K562 (cell line): ENCODE measurements at regions not wholly inside any gene's neighbourhood (a gene's known extent, or its start where the extent isn't known, plus 50 kb on each side); places are given as distances from the start of the nearest gene placed in this dataset.

ENCODE experiments used
- ATAC-seq: fragments of 200-7000 bp; cut with Tn5 transposase; 3 replicates; pipeline ENCODE4 v1.9.1; 2020; ENCODE audit warnings: moderate library complexity
- BruUV-seq: library from RNA; stranded (reverse); fragments of 400-500 nt; replicated peaks from 2 replicates; lab custom pipeline; 2021; lab: Mats Ljungman, UMichigan
- CTCF ChIA-PET: fragments of 300-600 bp; formaldehyde crosslinking; extraction: SDS; loops from one replicate; lab custom pipeline; 2021; ENCODE audit warnings: low intra/inter-chr PET ratio; lab: Yijun Ruan, JAX
- POLR2A ChIA-PET: fragments of 300-600, 350-650 bp; sonication (Branson Sonifier 250); formaldehyde crosslinking; extraction: SDS; loops from one replicate; lab custom pipeline; 2021; ENCODE audit warnings: antibody characterized with exemption, inconsistent platforms; lab: Yijun Ruan, JAX
- DNase-seq, 4 experiments: peaks; one replicate each; pipeline versions ENCODE4 v3.0.0 to v3.0.0-alpha.2; 2011 to 2018; ENCODE audit warnings: low spot score in 3 of 4, mixed read lengths in 3 of 4; ENCODE audit errors: extremely low read depth in 1 of 4
- FAIRE-seq: peaks from 2 replicates; lab custom pipeline; 2011; peaks lifted over from hg19 to GRCh38; lab: Jason Lieb, UNC
- H2AFZ ChIP-seq: 2 replicates; pipeline ENCODE4 v1.6.0; 2011; ENCODE audit warnings: low read depth, low read length, control low read depth, inconsistent platforms
- H3K27ac ChIP-seq: fragments of 200-600 bp; 3 replicates; pipeline ENCODE4 v1.8.0; 2011; ENCODE audit warnings: low read depth, mild to moderate bottlenecking, control low read depth, inconsistent platforms, low read length, moderate library complexity, mixed read lengths; ENCODE audit errors: extremely low read depth
- H3K27me3 ChIP-seq, 2 experiments: fragments of 300-600 bp in 1 of 2; 2 replicates in 1 of 2; 3 replicates in 1 of 2; pipeline versions ENCODE4 v1.6.0 to v1.8.0; 2011; ENCODE audit warnings: inconsistent platforms in 2 of 2, low read length in 2 of 2, mild to moderate bottlenecking in 1 of 2, mixed read lengths in 1 of 2, moderate library complexity in 1 of 2; ENCODE audit not compliant: control insufficient read depth in 2 of 2, insufficient read depth in 2 of 2
- H3K36me3 ChIP-seq: fragments of 300-600 bp; 3 replicates; pipeline ENCODE4 v1.8.0; 2011; ENCODE audit warnings: mild to moderate bottlenecking, low read length, inconsistent platforms; ENCODE audit not compliant: control insufficient read depth, insufficient read depth
- H3K4me1 ChIP-seq, 2 experiments: fragments of 200-600 bp in 1 of 2; replicated peaks in 1 of 2; 2 replicates in 1 of 2; 3 replicates in 1 of 2; pipeline versions ENCODE4 v1.5.1 to v1.8.0; 2011; ENCODE audit warnings: inconsistent platforms in 2 of 2, low read length in 2 of 2, mild to moderate bottlenecking in 1 of 2, mixed read lengths in 1 of 2, moderate library complexity in 1 of 2; ENCODE audit not compliant: control insufficient read depth in 2 of 2, insufficient read depth in 2 of 2
- H3K4me2 ChIP-seq: 2 replicates; pipeline ENCODE4 v1.6.1; 2011; ENCODE audit warnings: low read length, control low read depth, inconsistent platforms, mixed read lengths; ENCODE audit not compliant: insufficient read depth
- H3K4me3 ChIP-seq: fragments of 200-600 bp; sonication (generic), shearing (Covaris generic); 2 replicates; pipeline ENCODE4 v1.5.1; 2016; ENCODE audit warnings: control low read depth, inconsistent platforms
- H3K79me2 ChIP-seq: fragments of 200-600 bp; 3 replicates; pipeline ENCODE4 v1.8.0; 2011; ENCODE audit warnings: low read length, inconsistent platforms; ENCODE audit not compliant: control insufficient read depth, insufficient read depth
- H3K9ac ChIP-seq, 2 experiments: 2 replicates each; pipeline versions ENCODE4 v1.6.0 to v1.6.1; 2011; ENCODE audit warnings: low read depth in 2 of 2, low read length in 2 of 2, control low read depth in 1 of 2, inconsistent platforms in 1 of 2, mild to moderate bottlenecking in 1 of 2, mixed read lengths in 1 of 2; ENCODE audit not compliant: insufficient read depth in 1 of 2
- H3K9me1 ChIP-seq: one replicate; pipeline ENCODE4 v1.6.0; 2011; ENCODE audit warnings: inconsistent platforms, mild to moderate bottlenecking, low read length, moderate library complexity; ENCODE audit not compliant: control insufficient read depth, insufficient read depth
- H3K9me3 ChIP-seq: replicated peaks from 2 replicates; pipeline ENCODE4 v1.5.1; 2011; ENCODE audit warnings: low read depth, low read length, inconsistent platforms; ENCODE audit not compliant: control insufficient read depth, insufficient read depth
- H4K20me1 ChIP-seq: replicated peaks from 2 replicates; pipeline ENCODE4 v1.6.1; 2011; ENCODE audit warnings: low read length, inconsistent platforms, mixed read lengths; ENCODE audit not compliant: control insufficient read depth, insufficient read depth
- AFF1 ChIP-seq, 2 experiments: fragments of 450-650 bp; IDR thresholded peaks; 2 replicates each; pipeline ENCODE4 v1.6.1; 2018; ENCODE audit warnings: mild to moderate bottlenecking in 2 of 2, low read depth in 1 of 2; ENCODE audit not compliant: partially characterized antibody in 2 of 2
- BMI1 ChIP-seq: fragments of 150-350 bp; IDR thresholded peaks from 2 replicates; pipeline ENCODE4 v1.6.1; 2014; ENCODE audit warnings: low read length
- COPS2 ChIP-seq: fragments of 450-650 bp; conservative IDR thresholded peaks from 2 replicates; pipeline ENCODE4 v1.6.1; 2016; ENCODE audit warnings: mild to moderate bottlenecking, moderate library complexity
- GMEB1 ChIP-seq: fragments of 250-450 bp; sonication (Bioruptor Pico); IDR thresholded peaks from 2 replicates; pipeline ENCODE4 v1.4.0; 2020; ENCODE audit warnings: mild to moderate bottlenecking
- NR2C1 ChIP-seq, 2 experiments: fragments of 450-650 bp; IDR thresholded peaks; 2 replicates each; pipeline ENCODE4 v1.6.1; 2017; ENCODE audit warnings: mild to moderate bottlenecking in 2 of 2, antibody characterized with exemption in 1 of 2, inconsistent platforms in 1 of 2, missing compliant biosample characterization in 1 of 2, missing genetic modification characterization in 1 of 2
- POU5F1 ChIP-seq: fragments of 150-350 bp; IDR thresholded peaks from 2 replicates; pipeline ENCODE4 v1.6.1; 2014; ENCODE audit warnings: borderline replicate concordance, low read length, low read depth, mild to moderate bottlenecking; ENCODE audit not compliant: partially characterized antibody
- PREB ChIP-seq: sonication (generic); formaldehyde crosslinking; IDR thresholded peaks from 2 replicates; pipeline ENCODE4 v1.8.1; 2023; ENCODE audit warnings: mild to moderate bottlenecking, missing genetic modification reagents
- RBM15 ChIP-seq: fragments of 200-400 bp; formaldehyde crosslinking; IDR thresholded peaks from 2 replicates; pipeline ENCODE4 v1.6.1; 2018; ENCODE audit warnings: mild to moderate bottlenecking, low read length, moderate library complexity; ENCODE audit not compliant: insufficient read depth
- SNRNP70 ChIP-seq: fragments of 200-400 bp; formaldehyde crosslinking; optimal IDR thresholded peaks from 2 replicates; pipeline ENCODE3; 2017; ENCODE audit warnings: low read depth, low read length
- SRSF1 ChIP-seq: fragments of 200-400 bp; formaldehyde crosslinking; IDR thresholded peaks from 2 replicates; pipeline ENCODE4 v1.6.1; 2017; ENCODE audit warnings: mild to moderate bottlenecking, low read depth, low read length, moderate library complexity
- ZFP91 ChIP-seq: sonication (generic); formaldehyde crosslinking; IDR thresholded peaks from 2 replicates; pipeline ENCODE4 v1.8.0; 2022; ENCODE audit warnings: mild to moderate bottlenecking, missing genetic modification reagents
- ZKSCAN8 ChIP-seq: fragments of 200-800 bp; sonication (Bioruptor generic); IDR thresholded peaks from 2 replicates; pipeline ENCODE4 v1.6.1; 2016; ENCODE audit warnings: missing genetic modification characterization, missing compliant biosample characterization
- ZNF253 ChIP-seq: fragments of 250-450 bp; sonication (Bioruptor Pico); conservative IDR thresholded peaks from 2 replicates; pipeline ENCODE4 v1.6.1; 2021; ENCODE audit warnings: mild to moderate bottlenecking
- ZNF76 ChIP-seq: fragments of 250-450 bp; sonication (Bioruptor Pico); IDR thresholded peaks from 2 replicates; pipeline ENCODE4 v1.4.0; 2020; ENCODE audit warnings: mild to moderate bottlenecking, moderate library complexity, borderline replicate concordance
- ZZZ3 ChIP-seq: fragments of 450-650 bp; IDR thresholded peaks from 2 replicates; pipeline ENCODE4 v1.6.1; 2016; ENCODE audit warnings: antibody characterized with exemption, mild to moderate bottlenecking, moderate library complexity
- WGBS: fragments of 100-300 bp; shearing (Covaris generic); methylation state at CpG from one replicate; pipeline ENCODE4 v1.1.6; 2016; ENCODE audit warnings: low coverage, mixed read lengths; ENCODE audit not compliant: insufficient coverage; ENCODE audit errors: missing lambda C conversion rate; 5-methylcytosine and 5-hydroxymethylcytosine counted together
- in situ Hi-C: fragments of 300-500 bp; cut with MboI; formaldehyde crosslinking; loops from 4 replicates; pipeline ENCODE4 v1.15.0; 2018; ENCODE audit warnings: inconsistent platforms, mixed read lengths
- intact Hi-C: fragments of 100-400 bp; cut with micrococcal nuclease; formaldehyde crosslinking; loops from 2 replicates; pipeline ENCODE4 v1.14.2; 2022

GRCh38 chr7:101767544-101767943 is 49.9 kb upstream of the CUX1 start:
- no peak overlapping the region for H3K27ac ChIP-seq
- peaks cover 1% of the 10 kb centered on the region for H3K9me1 ChIP-seq
- in situ Hi-C loops, result no loop called here
- FAIRE-seq (no peak), DNase-seq (no peak), ATAC-seq (no peak; the same call in 1 of the 3 replicates)
- H2AFZ ChIP-seq, result no peak overlapping the region
- CTCF ChIA-PET, result no interaction called here
- WGBS, result 1% methylated on average over 6 of the region's 6 CpGs
- intact Hi-C loops, result no loop called here
- POLR2A ChIA-PET, result no interaction called here
- no peaks in the 10 kb centered on the region for H3K9me3 ChIP-seq
- peaks cover 52 to 57% of the 10 kb centered on the region in 2 experiments for H3K27me3 ChIP-seq
- BruUV-seq, result no TSS peak
- no peak overlapping the region for H3K4me3 ChIP-seq
- no peaks in the 10 kb centered on the region for H3K4me1 ChIP-seq
- H3K79me2 ChIP-seq, result no peaks in the 10 kb centered on the region
- no peaks in the 10 kb centered on the region for H3K36me3 ChIP-seq
- no peak overlapping the region for H3K4me2 ChIP-seq
- peak overlapping the region in 1 of 2 experiments; percentile 55; a peak in 1 of 4 replicates for H3K9ac ChIP-seq
- H4K20me1 ChIP-seq, result no peaks in the 10 kb centered on the region
- TF ChIP-seq ZZZ3 (no peak), ZNF253 (CRISPR knock-in tag) (no peak), PREB (CRISPR knock-in tag) (no peak), RBM15 (no peak), AFF1 (IDR thresholded peaks at IDR 0.05; ENCODE audit: low read depth in 1 of 2, partially characterized antibody in 2 of 2) (no peak), BMI1 (no peak), ZNF76 (CRISPR knock-in tag) (no peak), POU5F1 (no peak), NR2C1 (IDR thresholded peaks at IDR 0.05) (no peak), NR2C1 (tag; IDR thresholded peaks at IDR 0.05) (no peak), ZFP91 (CRISPR knock-in tag) (no peak), ZKSCAN8 (CRISPR knock-in tag) (no peak), SNRNP70 (no peak), COPS2 (no peak), GMEB1 (no peak), SRSF1 (no peak)
